ENCODE measurements at regions not wholly inside any gene's neighbourhood (a gene's known extent, or its start where the extent isn't known, plus 50 kb on each side); places are given as distances from the start of the nearest gene placed in this dataset.

DNA sequence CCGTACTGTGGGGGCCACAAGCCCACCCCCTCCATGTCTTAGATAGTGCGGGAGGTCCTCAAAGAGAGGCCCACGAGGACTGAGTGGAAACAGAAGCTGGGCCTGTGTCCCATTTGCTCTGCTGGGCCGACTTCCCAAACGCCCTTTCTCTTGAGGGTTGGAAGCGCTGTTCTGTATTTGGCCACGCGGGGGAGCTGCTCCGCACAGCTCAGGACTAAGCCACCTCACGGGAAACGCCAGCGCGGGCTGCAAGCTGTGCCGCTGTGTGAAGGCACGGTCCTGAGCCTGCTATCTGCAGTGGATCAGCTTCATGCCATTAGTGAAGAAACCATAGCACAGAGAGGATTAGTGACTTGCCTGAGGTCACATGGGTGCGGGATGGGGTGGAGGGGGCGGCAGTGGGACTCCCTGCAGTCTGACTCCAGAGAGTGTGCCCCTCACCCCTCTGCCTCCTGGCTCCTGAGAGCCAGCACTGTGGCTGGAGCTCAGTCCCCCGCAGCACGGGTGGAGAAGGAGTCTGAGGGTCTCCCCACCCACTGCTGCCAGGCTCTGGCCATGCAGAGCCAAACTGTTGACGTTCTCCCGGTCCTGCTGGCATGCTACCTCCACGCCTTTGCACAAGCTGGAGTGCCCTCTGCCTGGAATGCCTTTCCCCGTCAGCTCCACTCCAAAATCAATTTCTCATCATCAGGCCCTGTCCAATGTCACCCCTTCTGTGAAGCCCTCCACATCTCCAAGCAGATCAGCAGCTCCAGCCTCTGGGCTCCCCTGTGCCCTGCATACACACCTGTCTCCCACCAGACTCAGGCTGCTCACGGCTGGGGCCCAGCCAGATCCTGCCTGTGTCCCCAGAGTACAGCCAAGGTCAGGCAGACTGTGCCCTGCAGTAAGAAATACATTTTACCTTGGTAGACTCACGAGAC is 51.5 kb upstream of the LRRC32 start:
- DNase-seq (ENCODE audit: low read depth in 2 of 2): peak; percentile 65 to 72

- DNase-seq (ENCODE audit: low read depth in 2 of 2): no peak
These were observed 52.6 kb upstream of the LRRC32 start for GRCh38 chr11:76723142-76723541.

GRCh38 chr11:76723548-76723947 is 53.0 kb upstream of the LRRC32 start:
- DNase-seq (ENCODE audit: low read depth in 2 of 2): no peak

DNA sequence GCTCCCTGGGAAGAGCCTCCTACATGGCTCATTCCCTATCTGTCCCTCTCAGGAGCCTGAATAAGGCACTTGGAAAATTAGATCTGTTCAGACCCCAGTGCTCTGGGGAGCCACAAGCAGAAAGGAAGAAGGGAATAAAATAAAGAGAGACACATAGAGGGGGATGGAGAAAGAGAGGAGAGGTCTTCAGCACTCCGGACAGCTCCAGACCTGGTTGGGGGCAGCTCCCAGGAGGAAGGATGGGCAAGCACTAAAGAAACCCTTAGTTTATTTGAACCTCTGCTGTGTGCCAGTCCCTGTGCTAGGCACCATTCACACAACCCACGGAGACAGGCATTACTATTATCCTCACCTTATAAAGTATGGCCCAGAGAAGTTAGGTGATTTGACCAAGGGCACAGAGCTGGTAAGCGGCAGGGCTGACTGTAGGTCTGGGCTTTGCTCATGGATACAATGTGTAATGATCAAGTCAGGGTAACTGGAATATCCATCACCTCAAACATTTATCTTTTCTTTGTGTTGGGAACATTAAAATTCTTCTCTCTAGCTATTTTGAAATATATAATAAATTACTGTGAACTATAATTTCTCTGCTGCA is 53.7 kb upstream of the LRRC32 start:
- DNase-seq (ENCODE audit: low read depth in 2 of 2): no peak

DNA sequence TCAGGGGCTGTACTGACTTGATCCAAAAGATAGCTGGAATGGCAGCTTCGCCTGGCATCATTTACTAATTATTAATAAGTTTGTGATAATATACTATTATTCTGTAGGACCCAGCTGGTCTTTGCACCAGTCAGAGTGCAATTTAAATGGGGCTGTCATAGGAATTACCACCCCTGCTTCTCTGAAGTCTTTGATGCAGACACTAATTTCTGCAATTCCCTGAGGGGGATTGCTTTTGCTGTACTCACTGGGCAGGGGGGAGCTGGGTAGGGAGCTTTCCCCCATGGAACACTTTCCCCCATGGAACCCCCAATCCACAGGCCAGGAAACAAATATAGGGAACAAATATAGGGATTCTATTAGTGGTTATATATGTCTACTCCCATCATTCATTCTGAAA is 54.9 kb upstream of the TSKU start:
- no peak for DNase-seq (ENCODE audit: low read depth in 2 of 2)

GRCh38 chr11:76728778-76729177 is 54.4 kb upstream of the TSKU start:
- no peak for DNase-seq (ENCODE audit: low read depth in 2 of 2)

- DNase-seq (ENCODE audit: low read depth in 2 of 2): no peak
These were observed 53.9 kb upstream of the TSKU start for GRCh38 chr11:76729214-76729613.

GRCh38 chr11:76730887-76731565 is 52.1 kb upstream of the TSKU start:
- DNase-seq (ENCODE audit: low read depth in 2 of 2): no peak

DNA sequence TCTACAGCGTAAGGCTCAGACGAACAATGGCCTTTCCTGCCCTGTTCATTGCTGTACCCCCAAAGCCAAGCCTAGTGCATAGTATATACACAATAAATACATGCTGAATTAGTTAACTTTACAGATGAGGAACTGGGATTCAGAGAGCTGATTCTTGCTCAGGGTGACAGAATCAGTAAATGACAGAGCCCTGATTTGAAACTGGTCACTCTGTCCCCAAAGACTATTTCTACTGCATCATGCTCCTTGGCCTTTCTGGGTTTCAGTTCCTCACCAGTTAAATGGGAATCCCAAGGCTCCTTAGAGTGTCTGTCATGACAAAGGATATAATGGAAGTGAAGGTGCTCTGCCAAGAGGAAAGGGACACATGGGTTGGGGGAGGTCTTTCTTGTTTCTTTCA is 50.5 kb upstream of the TSKU start:
- no peak for DNase-seq (ENCODE audit: low read depth in 2 of 2)
